HG03439 (cell line): ENCODE measurements at regions not wholly inside any gene's neighbourhood (a gene's known extent, or its start where the extent isn't known, plus 50 kb on each side); places are given as distances from the start of the nearest gene placed in this dataset.

ENCODE experiments used
- ATAC-seq: cut with Tn5 transposase; IDR thresholded peaks from one replicate; pipeline ENCODE4 v1.9.1; 2021; ENCODE audit warnings: mild to moderate bottlenecking, moderate library complexity; ENCODE audit not compliant: unreplicated experiment

- no peak for ATAC-seq
Observed at GRCh38 chr2:235390108-235390815, 103.6 kb upstream of the AGAP1 start.

- ATAC-seq: no peak
Observed at GRCh38 chr2:235390816-235391194, 103.0 kb upstream of the AGAP1 start.

GRCh38 chr2:235391921-235392615 is 101.8 kb upstream of the AGAP1 start:
- no peak for ATAC-seq

DNA sequence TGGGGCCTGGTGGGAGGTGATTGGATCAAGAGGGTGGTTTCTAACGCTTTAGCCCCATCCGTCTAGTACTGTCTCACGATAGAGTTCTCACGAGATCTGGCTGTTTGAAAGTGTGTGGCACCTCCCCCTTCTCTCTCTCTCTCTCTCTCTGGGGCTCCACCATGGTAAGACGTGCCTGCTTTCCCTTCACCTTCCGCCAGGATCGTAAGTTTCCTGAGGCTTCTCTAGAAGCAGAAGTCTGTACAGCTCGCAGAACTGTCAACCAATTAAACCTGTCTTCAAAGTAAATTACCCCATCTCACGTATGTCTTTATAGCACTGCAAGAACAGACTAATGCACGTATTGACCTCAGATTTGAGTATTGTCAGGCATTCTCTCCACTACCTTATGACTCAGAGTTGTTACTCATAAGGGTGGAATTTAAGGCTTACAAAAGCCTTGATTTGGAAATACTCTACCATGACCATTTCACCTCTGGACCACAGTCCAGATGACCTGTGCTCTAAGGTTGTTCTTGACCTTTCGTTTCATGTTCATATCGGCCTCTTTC is 99.5 kb upstream of the AGAP1 start:
- ATAC-seq: no peak

DNA sequence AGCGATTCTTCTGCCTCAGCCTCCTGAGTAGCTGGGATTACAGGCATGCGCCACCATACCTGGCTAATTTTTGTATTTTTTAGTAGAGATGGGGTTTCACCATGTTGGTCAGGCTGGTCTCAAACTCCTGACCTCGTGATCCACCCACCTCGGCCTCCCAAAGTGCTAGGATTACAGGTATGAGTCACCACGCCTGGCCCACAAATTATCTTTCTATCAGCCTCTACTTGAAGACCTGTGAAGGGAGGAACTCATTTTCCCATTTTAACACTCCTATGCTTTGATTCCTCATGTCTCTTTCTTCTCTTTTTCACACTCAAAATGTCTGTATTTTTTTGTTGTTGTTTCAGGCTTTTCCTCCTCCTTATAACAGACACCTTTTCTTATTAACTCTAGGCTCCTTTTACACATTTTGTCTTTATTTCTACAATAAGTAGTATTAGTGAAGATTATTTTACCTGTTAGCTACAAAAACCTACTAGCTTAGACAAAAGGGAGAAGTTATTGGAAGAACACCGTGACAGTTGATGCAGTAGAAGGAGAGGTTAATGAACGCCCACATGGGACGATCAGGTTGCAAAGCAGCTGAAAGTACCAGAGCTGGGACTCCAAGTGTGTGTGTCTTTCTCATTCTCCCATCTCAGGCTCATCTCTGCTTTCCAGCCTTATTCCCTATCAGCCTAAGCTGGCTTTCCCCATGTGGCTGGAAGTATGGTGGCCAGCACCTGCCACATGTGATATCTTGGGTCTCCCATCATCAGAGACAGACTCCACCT is 97.6 kb upstream of the AGAP1 start:
- ATAC-seq: no peak

DNA sequence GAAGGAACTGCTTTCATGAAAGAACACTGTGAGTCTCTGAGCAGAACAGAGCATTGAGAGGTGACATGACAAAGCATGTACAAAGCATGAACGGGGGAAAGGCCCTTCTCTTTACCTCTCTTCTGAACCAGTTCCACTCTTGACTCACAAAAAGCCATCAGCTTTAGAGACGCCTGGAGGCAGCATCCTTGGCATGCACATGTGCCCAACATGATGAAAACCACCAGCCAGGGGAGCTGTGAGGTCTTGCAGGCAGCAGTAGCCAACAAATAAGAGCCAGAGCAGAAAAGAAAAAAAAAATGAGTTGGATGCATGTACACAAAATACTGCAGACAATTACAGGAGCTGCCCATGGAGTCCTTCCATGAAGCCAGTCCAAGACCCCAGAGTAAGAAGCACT is 95.5 kb upstream of the AGAP1 start:
- no peak for ATAC-seq

DNA sequence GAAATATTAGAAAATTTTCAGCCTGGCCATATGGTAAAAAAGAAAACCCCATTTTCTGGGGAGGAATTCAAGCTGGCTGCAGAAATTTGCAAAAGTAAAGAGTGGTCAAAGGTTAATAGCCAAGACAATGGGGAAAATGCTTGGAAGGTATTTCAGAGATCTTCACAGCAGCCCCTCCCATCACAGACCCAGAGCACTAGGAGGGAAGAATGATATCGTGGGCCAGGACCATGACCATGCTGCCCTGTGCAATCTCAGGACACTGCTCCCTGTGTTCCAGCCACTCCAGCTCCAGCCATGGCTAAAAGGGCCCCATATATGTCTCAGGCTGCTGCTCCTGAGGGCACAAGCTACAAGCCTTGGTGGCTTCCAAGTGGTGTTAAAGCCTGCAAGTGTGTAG is 93.9 kb upstream of the AGAP1 start:
- ATAC-seq: no peak

GRCh38 chr2:235402422-235402821 is 91.4 kb upstream of the AGAP1 start:
- ATAC-seq: no peak

- ATAC-seq: no peak
Observed at GRCh38 chr2:235405612-235406361, 88.1 kb upstream of the AGAP1 start.

DNA sequence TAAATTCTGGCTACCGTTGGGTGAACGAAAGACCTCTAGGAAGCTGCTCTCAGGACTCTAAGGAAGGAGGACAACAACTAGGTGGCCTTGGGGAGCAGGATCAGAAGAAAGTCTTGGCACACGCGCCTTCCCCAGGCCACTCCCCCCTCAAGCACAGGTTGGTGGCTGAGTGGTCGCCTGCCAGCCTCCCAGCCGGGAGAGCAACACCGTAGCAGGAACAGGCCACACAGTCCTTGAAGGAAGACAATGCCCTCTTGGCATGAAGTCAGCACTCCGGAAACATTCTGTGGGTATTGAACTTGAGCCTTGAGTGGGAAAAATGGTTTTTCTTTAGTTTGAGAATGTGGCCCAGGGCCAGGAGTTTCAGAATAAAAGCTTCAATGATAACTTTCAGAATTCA is 87.4 kb upstream of the AGAP1 start:
- ATAC-seq: no peak

DNA sequence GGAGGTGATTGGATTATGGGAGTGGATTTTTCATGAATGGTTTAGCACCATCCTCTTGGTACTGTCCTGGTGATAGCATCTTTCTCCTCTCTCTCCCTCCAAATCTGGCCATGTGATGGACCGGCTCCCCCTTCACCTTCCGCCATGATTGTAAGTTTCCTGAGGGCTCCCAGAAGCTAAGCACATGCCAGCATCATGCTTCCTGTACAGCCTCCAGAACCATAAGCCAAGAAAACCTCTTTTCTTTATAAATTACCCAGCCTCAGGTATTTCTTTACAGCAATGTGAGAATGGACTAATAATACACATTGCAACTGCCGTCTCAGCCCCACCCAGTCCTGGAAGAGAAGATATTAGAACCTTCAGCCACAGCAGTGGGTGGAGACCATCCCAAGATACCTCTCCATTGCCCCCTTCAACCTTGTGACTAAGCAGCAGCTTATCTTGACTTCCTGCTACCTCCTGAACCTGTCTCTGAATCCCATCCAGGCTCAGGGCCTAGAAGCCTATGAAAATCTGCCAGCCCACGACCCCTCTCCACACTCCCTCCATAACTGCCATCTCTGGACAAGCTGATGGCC is 81.8 kb upstream of the AGAP1 start:
- no peak for ATAC-seq

GRCh38 chr2:235413064-235413463 is 80.8 kb upstream of the AGAP1 start:
- ATAC-seq: no peak

DNA sequence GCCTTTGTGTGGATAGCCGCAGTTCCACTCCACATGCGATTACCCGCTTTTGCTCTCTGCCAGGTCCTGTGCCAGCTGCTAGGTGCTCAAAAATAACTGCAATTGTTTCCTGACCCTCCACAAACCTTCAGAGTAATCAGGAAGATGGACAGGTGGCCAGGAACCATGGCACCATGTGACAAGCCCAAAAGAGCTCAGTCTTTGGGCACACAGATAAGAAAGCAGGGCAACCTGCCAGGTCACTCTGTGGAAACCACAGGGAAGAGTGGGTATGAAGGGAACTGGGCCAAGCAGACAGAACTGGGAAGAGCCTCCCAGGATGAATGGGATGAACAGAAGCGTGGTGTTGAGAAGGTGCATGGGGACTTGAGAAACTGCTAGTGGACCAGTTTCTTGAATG is 79.4 kb upstream of the AGAP1 start:
- no peak for ATAC-seq

DNA sequence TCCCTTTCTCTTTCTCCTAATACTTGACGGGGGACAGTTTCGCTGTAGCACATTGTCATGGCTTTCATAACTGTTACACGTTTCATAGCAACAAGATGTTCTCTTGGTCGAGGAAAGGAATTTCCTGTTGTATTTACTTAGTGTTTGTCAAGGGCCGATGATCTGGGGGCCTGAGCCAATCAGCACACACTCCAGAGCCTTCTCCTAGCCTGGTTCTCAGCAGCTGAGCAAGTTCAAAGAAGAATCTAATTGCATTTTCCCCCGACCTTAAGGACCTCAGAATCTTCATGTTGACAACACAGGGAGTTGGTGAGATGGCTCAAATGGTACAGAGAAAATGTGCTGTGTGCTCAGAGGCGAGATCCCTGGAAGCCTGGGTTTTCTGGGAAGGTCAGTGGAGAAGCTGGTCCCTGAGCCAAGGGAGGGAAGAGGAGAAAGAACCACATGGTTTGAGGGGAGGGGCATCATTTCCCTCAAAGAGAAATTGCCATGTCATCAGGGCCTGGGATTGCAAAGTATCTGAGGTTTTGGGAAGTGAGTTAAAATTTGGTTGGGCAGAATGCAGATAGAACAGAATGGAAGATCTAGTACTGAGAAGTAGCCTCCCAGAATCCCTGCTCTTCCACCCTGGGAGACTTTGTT is 76.9 kb upstream of the AGAP1 start:
- no peak for ATAC-seq

GRCh38 chr2:235418918-235419317 is 74.9 kb upstream of the AGAP1 start:
- no peak for ATAC-seq

GRCh38 chr2:235419996-235420395 is 73.8 kb upstream of the AGAP1 start:
- no peak for ATAC-seq

DNA sequence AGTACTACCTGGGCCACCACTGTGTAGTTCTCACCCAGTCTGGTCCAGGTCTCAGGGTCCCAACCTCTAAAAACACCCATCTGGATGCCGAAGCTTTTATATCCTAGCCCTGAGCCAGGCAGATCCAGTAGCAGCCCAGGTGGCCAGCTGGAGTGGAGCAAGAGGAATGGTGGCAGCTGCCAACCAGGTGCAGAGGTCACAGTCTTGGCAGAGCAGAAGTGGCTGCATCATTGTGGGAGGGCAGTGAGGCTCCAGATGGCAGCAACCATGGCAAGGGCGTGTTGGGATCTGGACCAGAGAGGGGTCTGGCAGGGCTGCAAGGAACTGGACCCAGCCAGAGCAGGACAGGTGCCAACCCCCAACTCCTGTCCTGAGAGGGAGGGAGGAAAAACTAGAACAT is 72.2 kb upstream of the AGAP1 start:
- no peak for ATAC-seq

DNA sequence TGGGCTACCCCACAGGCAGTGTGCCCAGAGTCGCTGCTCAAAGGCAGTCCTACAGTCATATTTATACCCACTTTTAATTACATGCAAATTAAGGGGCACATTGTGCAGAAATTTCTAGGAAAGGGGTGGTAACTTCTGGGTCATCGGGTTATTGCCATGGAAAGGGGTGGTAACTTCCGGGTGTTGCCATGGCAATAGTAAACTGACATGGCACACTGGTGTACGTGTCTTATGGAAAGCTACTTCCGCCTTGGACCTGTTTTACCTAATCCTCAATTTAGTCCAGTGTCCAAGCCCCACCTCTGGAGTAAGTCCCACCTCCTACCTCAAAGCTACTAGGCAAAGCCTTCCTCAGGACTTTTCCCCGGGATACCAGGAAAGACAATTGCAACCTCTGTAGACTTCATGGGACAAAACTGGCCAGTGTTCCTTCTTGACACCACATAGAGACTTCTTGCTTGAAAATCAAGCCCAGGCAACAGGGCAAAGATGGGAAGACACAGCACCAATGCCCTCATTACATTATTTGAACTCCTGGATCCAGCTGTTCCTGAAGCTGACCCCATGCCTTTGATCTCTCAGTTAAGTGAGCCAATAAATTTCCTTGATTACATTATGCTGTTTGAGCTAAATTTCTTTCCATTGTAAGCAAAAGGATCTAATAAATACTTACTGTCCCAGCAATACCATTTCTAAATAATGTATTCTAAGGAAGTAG is 63.3 kb upstream of the AGAP1 start:
- no peak for ATAC-seq

DNA sequence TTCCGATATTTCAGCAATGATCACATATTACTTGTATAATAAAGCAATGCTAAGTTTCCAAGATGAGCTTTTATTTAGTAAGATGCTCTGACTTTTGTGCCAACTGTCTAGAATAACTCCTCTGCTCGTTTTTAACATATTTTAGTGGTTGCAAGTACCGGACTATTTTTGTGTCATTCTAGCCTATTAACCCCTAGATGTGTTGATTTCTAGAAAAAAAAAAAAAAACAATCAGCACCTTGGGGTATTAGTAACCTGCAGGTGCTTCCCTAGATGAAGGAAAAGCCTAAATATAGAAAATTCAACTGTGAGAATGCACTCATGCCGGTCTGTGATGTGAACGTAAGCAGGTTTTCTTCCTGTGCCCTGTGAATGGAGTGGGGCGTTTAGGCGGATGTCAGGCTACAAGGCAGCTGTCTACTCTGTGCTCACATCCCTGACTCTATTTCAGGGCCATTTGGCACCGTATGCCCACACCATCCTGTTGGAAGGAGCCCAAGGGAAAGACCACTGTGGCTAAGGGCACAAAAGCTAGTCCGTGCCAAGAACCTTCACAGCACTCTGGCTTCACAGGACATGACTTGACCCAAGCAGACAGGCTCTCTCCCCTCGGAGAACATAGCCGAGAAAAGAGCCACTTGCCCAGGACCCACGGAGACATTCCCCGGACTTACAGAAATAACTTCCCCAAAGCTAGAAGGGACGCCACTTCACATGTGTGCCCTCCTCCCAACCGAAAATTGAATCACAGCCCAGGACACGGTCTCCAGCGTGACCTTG is 60.9 kb upstream of the AGAP1 start:
- no peak for ATAC-seq
